ENCODE measurements at regions not wholly inside any gene's neighbourhood (a gene's known extent, or its start where the extent isn't known, plus 50 kb on each side); places are given as distances from the start of the nearest gene placed in this dataset.

DNA sequence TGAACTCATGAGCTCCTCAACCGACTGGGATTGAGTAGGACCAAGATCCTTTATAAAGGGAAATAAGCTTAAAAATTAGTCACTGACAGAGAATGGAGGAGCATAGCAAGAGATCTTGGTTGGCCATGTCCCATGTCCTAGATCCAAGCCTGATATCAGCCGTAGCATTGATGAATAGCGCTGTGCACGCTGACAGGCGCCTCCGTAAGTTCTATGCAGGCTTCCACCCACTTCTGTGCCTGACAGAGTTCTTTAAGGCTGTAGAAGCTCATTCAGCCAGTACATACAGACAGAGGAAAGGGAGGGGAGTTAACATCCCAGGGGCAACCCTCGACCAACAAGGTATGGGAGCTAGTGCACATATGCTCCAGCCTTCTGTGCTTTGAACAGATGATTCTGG, 251.7 kb upstream of the TBC1D5 start:
- Mint-ChIP-seq H3K27ac (no peak overlapping the region), H3K4me3 (ENCODE audit: low read depth) (no peak overlapping the region), H3K27me3 (ENCODE audit: low read depth) (no peaks in the 10 kb centered on the region), H3K9me3 (no peaks in the 10 kb centered on the region), H3K36me3 (ENCODE audit: low read depth) (no peaks in the 10 kb centered on the region), H3K4me1 (ENCODE audit: low read depth) (no peaks in the 10 kb centered on the region)
- intact Hi-C loops (cut with micrococcal nuclease), result no loop called here
- DNase-seq (ENCODE audit: low spot score), result no peak

DNA sequence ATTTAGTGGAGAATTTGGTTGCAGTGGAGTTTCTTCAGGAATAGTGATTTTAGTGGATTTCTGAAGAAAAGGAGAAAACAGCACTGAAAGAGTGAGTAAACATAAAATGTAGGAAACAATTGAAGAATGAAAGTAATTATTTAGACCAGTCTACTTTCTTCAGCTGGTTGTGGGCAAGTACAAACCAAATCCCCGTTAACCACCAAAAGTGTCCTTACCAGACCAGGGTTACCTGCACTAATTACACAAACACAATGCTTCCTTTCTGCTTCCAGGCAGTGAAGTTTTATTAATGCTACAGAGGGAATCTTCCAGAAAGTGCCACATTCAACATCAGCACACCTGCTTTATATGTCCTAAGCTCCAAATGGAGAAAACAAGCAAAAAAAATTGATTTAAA, 248.0 kb upstream of the TBC1D5 start:
- Mint-ChIP-seq H3K36me3 (ENCODE audit: low read depth) (no peaks in the 10 kb centered on the region), H3K27ac (no peak overlapping the region)

DNA sequence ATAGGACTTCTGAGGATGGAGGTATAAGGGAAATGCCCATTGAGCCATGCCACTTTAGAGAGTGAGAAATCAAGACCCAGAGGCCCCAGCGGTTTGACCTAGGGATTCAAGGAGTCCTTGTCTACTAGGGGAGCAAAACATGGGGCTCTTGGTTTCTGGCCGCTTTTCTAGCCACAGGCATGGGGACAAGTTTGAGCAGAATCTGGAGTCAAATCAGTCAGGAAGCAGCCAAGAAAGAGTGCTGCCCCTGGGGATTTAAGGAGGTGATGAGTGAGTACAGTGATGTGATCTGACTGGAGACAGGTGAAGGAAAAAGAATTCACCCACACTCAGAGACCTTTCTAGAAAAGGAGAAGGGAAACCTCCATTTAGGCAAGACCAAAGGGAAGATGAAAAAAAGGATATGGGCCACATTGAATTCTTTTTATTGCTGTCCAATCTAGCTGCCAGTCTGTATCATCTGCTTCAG, 244.0 kb upstream of the TBC1D5 start:
- DNase-seq (ENCODE audit: low spot score), result no peak
- Mint-ChIP-seq H3K9me3 (no peaks in the 10 kb centered on the region), H3K4me3 (ENCODE audit: low read depth) (no peak overlapping the region), H3K36me3 (ENCODE audit: low read depth) (no peaks in the 10 kb centered on the region), H3K4me1 (ENCODE audit: low read depth) (no peaks in the 10 kb centered on the region), H3K27ac (no peak overlapping the region), H3K27me3 (ENCODE audit: low read depth) (peaks cover 14% of the 10 kb centered on the region)
- intact Hi-C loops (cut with micrococcal nuclease), result no loop called here

More for the DNA sequence above, 248.0 kb upstream of the TBC1D5 start:
- no peak overlapping the region for H3K4me3 Mint-ChIP-seq (ENCODE audit: low read depth)
- DNase-seq (ENCODE audit: low spot score), result no peak
- H3K4me1 Mint-ChIP-seq (ENCODE audit: low read depth), result no peaks in the 10 kb centered on the region
- H3K9me3 Mint-ChIP-seq, result no peaks in the 10 kb centered on the region
- peaks cover 7% of the 10 kb centered on the region for H3K27me3 Mint-ChIP-seq (ENCODE audit: low read depth)
- intact Hi-C loops (cut with micrococcal nuclease), result no loop called here

DNA sequence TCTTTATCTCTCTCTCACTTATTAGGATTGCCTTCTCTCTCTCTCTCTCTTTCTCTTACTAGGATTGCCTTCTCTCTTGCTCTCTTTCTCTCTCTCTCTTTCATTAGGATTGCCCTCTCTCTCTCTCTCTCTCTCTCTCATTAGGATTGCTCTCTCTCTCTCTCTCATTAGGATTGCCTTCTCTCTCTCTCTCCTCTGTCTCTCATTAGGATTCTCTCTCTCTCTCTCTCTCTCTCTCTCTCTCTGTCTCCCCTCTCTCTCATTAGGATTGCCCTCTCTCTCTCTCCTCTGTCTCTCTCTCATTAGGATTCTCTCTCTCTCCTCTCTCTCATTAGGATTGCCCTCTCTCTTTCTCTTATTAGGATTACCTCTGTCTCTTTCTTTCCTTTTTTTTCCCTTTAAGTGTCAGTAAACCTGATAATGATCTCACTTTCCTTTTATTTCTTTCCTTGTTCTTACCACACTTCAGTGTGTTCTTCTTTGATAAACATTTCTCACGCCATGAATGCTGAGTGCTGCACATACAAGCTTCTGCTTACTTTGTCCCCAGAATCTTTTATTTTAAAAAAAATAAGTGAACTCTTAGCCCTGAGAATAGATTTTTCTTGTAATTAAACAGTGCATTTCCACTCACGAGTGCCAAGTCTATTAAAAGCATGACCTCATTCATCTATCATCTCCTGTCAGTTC, 243.4 kb upstream of the TBC1D5 start:
- Mint-ChIP-seq H3K27ac (no peak overlapping the region), H3K27me3 (ENCODE audit: low read depth) (peaks cover 19% of the 10 kb centered on the region), H3K4me3 (ENCODE audit: low read depth) (no peak overlapping the region), H3K36me3 (ENCODE audit: low read depth) (no peaks in the 10 kb centered on the region), H3K9me3 (no peaks in the 10 kb centered on the region), H3K4me1 (ENCODE audit: low read depth) (no peaks in the 10 kb centered on the region)
- intact Hi-C loops (cut with micrococcal nuclease), result no loop called here
- no peak for DNase-seq (ENCODE audit: low spot score)

DNA sequence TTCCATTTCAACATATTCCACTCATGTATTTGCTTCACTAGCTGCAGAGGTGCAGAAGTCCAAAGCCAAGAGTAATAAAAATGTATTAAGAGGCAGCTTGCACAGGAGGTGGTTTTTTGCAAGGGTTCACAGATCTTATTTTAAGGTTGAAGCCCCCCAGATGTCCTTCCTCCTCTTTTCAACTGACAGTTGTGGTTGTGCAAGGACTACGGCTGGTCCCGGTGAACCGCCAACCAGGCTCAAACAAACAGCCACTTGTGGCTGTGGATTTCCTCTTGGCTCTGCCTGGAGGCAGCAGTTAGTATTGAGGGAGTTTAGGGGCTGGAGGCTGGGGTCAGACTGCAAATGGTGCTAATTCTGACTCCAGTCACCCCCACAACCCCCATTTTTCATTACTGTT, 240.7 kb upstream of the TBC1D5 start:
- H3K27ac Mint-ChIP-seq, result no peak overlapping the region
- no peaks in the 10 kb centered on the region for H3K9me3 Mint-ChIP-seq
- no peaks in the 10 kb centered on the region for H3K4me1 Mint-ChIP-seq (ENCODE audit: low read depth)
- DNase-seq (ENCODE audit: low spot score), result no peak
- H3K36me3 Mint-ChIP-seq (ENCODE audit: low read depth), result no peaks in the 10 kb centered on the region
- peaks cover 26% of the 10 kb centered on the region for H3K27me3 Mint-ChIP-seq (ENCODE audit: low read depth)
- intact Hi-C loops (cut with micrococcal nuclease), result no loop called here
- no peak overlapping the region for H3K4me3 Mint-ChIP-seq (ENCODE audit: low read depth)

DNA sequence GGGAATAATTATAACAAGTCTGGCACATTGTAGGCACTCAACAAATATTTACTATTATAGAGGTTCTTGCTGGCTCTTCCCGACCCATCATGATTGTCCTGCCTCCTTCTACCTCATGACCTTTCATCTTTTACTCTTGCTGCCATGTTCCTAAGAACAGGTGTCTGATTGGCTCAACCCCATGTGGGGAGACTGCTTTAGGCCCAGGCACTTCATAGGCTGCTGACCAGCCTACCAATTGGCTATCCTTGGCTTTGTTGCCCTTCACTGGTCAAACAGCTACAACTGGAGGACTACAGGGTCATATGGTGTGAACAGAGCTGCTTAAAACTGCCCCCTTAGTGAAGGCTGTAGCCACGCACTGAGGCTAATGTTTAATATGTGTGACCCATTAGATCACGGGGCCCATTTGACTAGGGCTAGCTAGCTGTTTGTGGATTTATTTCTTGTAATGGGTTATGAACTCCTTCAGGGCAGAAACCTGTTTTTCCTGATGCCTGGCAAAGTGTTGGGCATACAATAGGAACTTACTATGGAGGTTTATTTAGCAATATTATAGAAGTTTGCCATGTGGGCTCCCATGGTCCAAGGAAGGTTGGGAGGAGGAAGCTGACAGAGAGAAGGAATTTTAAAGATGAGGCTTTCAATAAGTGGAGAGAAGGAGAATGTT, 239.9 kb upstream of the TBC1D5 start:
- Mint-ChIP-seq H3K36me3 (ENCODE audit: low read depth) (no peaks in the 10 kb centered on the region), H3K27me3 (ENCODE audit: low read depth) (peaks cover 29% of the 10 kb centered on the region), H3K4me1 (ENCODE audit: low read depth) (no peaks in the 10 kb centered on the region), H3K4me3 (ENCODE audit: low read depth) (no peak overlapping the region), H3K27ac (no peak overlapping the region), H3K9me3 (no peaks in the 10 kb centered on the region)
- intact Hi-C loops (cut with micrococcal nuclease), result no loop called here
- no peak for DNase-seq (ENCODE audit: low spot score)

DNA sequence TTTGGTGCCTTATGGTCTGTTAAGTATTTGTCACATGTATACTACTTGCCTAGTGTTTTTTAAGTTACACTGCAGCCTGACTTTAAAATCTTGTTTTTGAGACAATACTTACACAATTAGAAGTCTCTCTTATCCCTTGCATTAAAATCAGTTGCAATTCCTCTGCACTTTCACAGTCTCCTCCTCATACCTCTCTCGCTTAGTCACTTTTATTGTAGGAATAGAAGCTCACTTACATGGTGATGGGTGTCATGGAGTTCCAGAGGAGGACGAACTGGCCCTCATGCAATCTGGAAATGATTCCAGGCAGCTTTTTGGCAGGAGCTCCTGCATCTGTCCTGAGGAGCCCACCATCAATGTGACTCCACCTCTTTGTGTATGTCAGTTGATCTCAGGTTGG, 238.4 kb upstream of the TBC1D5 start:
- no peak for DNase-seq (ENCODE audit: low spot score)
- no peak overlapping the region for H3K4me3 Mint-ChIP-seq (ENCODE audit: low read depth)
- no peaks in the 10 kb centered on the region for H3K36me3 Mint-ChIP-seq (ENCODE audit: low read depth)
- no peaks in the 10 kb centered on the region for H3K9me3 Mint-ChIP-seq
- peaks cover 25% of the 10 kb centered on the region for H3K27me3 Mint-ChIP-seq (ENCODE audit: low read depth)
- intact Hi-C loops (cut with micrococcal nuclease), result no loop called here
- no peaks in the 10 kb centered on the region for H3K4me1 Mint-ChIP-seq (ENCODE audit: low read depth)
- H3K27ac Mint-ChIP-seq, result no peak overlapping the region

DNA sequence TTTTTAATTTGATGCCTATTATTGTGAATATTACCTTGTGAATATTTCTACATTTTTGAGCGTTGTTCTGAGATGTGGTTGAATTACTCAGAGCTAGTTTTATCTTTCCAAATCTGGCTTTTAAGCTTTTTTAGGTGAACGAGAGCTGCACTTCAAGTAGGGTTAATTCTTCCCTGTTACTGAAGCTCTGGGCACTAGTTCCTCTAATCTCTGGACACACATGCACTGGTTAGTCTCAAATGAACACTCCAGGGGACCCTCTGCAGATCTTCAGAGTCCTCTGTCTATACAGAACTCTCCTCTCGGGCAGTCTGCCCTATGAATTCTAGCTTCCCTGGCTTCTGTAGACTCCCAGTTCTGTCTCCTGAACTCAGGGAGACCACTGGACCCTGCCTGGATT, 237.5 kb upstream of the TBC1D5 start:
- DNase-seq (ENCODE audit: low spot score), result no peak
- no peaks in the 10 kb centered on the region for H3K36me3 Mint-ChIP-seq (ENCODE audit: low read depth)
- no peak overlapping the region for H3K4me3 Mint-ChIP-seq (ENCODE audit: low read depth)
- peaks cover 25% of the 10 kb centered on the region for H3K27me3 Mint-ChIP-seq (ENCODE audit: low read depth)
- intact Hi-C loops (cut with micrococcal nuclease), result no loop called here
- no peaks in the 10 kb centered on the region for H3K4me1 Mint-ChIP-seq (ENCODE audit: low read depth)
- H3K27ac Mint-ChIP-seq, result no peak overlapping the region
- no peaks in the 10 kb centered on the region for H3K9me3 Mint-ChIP-seq

DNA sequence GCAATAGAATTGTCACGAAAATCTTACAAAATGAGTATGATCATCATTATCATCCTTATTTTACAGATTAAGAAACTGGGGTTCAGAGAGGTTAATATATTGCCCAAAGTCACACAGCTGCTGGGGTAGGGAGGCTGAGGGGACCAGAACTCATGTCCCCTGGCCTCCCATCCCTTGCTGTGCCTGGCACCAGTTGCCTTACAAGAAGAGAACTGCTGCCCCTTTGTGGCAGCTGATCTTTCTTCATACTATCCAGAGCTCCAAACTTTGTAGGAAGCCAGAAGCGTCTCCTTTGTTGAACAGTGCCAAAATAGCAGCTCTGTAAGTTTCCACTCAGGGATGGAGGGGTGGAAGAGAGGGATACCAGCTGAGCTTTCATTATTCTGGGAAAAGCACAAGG, 236.8 kb upstream of the TBC1D5 start:
- H3K4me3 Mint-ChIP-seq (ENCODE audit: low read depth), result no peak overlapping the region
- H3K36me3 Mint-ChIP-seq (ENCODE audit: low read depth), result no peaks in the 10 kb centered on the region
- DNase-seq (ENCODE audit: low spot score), result no peak
- H3K27ac Mint-ChIP-seq, result no peak overlapping the region
- H3K27me3 Mint-ChIP-seq (ENCODE audit: low read depth), result peaks cover 25% of the 10 kb centered on the region
- no peaks in the 10 kb centered on the region for H3K9me3 Mint-ChIP-seq
- intact Hi-C loops (cut with micrococcal nuclease), result no loop called here
- no peaks in the 10 kb centered on the region for H3K4me1 Mint-ChIP-seq (ENCODE audit: low read depth)

DNA sequence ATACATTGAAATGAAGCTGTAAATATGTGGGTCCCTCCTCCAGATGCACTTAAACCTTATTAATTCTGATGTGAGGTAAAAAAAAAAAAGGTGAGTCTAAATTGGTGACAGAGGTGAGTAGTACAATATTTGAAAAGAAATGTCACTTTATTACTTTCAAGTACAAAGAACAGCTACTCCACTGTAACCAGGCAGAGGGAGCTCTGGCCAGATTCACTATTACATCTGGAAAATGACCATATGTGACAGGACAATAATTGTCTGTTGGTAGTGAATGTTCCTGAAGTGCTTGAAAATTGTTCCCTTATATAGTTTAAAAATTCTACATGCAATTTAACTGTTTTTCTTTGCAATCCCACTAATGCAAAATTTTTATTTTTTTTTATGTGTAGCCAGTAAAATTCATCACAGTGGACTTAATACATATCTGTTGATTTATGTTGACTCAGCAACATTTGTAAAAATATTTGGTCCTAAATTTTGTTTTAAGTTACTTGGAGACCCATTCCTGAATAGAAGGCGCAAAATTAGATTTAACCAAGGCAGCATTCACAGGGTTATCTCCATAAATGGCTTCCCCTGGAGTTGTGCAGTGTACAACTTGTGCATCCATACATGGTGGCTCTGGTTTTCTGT, 231.9 kb upstream of the TBC1D5 start:
- H3K27ac Mint-ChIP-seq, result no peak overlapping the region
- peaks cover 1% of the 10 kb centered on the region for H3K4me1 Mint-ChIP-seq (ENCODE audit: low read depth)
- no peaks in the 10 kb centered on the region for H3K9me3 Mint-ChIP-seq
- H3K4me3 Mint-ChIP-seq (ENCODE audit: low read depth), result no peak overlapping the region
- no peaks in the 10 kb centered on the region for H3K36me3 Mint-ChIP-seq (ENCODE audit: low read depth)
- intact Hi-C loops (cut with micrococcal nuclease), result no loop called here
- DNase-seq (ENCODE audit: low spot score), result no peak
- peaks cover 5% of the 10 kb centered on the region for H3K27me3 Mint-ChIP-seq (ENCODE audit: low read depth)

DNA sequence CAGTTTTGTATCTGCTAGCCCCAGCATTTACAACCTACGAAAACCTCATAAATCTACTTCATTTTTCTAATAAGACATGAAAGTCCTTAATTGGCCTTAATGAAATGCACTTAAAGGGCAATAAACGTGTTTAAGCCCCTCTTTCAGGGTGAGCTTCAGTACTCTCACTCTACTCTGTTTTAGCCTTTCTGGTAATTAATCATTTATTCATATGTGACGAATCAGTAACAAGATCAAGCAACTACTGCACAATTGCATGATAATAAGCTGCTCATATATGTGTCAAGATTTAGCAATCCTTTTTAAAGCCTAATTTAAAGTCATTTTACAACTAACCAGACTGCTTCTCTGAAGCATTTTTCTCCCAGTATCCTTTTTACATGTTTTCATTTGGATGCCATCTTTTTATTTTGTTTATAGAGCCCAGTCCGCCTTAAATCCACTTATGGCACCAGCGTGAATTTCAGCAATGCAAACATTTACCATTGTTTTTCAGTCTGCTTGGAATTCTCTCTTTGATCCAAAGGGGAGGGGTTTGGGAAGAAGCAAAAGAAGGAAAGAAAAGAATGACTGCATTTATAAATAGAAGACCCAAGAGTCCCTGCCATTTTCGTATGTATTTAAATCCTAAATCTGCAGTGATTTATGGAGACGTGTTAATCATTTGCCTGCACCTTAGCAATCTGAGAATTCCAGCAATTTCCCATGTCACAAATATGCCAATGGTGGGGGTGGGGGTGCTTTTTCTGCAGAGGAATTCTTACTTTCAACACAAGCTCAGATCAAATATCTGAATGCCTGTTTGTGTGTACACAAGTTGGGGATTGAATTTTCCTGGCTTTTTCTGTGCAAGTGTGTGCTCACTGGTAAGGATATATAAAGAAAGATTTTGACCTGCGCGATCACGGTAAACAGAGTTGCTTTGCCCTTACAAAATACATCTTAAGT, 230.8 kb upstream of the TBC1D5 start:
- peaks cover 1% of the 10 kb centered on the region for H3K4me1 Mint-ChIP-seq (ENCODE audit: low read depth)
- intact Hi-C loops (cut with micrococcal nuclease), result no loop called here
- H3K4me3 Mint-ChIP-seq (ENCODE audit: low read depth), result no peak overlapping the region
- no peaks in the 10 kb centered on the region for H3K9me3 Mint-ChIP-seq
- no peaks in the 10 kb centered on the region for H3K36me3 Mint-ChIP-seq (ENCODE audit: low read depth)
- no peak for DNase-seq (ENCODE audit: low spot score)
- peaks cover 5% of the 10 kb centered on the region for H3K27me3 Mint-ChIP-seq (ENCODE audit: low read depth)
- H3K27ac Mint-ChIP-seq, result no peak overlapping the region

DNA sequence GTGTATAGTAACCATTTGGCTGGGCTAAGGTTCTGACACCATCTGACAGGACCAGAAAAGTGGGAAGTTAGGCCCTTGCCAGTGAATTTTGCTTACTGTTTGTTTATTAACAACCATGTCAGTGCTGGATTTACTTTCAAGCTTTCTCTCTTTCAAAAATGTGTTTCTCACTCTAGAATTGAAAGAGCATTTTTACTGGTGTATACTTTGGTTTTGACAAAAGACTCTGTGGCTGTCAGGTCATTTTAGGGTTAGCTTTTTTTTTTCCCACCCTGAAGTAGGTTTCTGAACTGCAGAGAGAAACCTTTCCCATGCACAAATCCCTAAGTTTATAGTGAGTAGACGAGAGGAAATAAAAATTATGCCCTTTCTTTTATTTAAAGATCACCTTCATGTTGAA, 230.0 kb upstream of the TBC1D5 start:
- DNase-seq (ENCODE audit: low spot score), result no peak
- H3K27me3 Mint-ChIP-seq (ENCODE audit: low read depth), result no peaks in the 10 kb centered on the region
- no peaks in the 10 kb centered on the region for H3K36me3 Mint-ChIP-seq (ENCODE audit: low read depth)
- H3K4me1 Mint-ChIP-seq (ENCODE audit: low read depth), result peaks cover 1% of the 10 kb centered on the region
- no peak overlapping the region for H3K4me3 Mint-ChIP-seq (ENCODE audit: low read depth)
- no peaks in the 10 kb centered on the region for H3K9me3 Mint-ChIP-seq
- intact Hi-C loops (cut with micrococcal nuclease), result no loop called here
- H3K27ac Mint-ChIP-seq, result no peak overlapping the region
